ENCODE measurements at regions not wholly inside any gene's neighbourhood (a gene's known extent, or its start where the extent isn't known, plus 50 kb on each side); places are given as distances from the start of the nearest gene placed in this dataset.

GRCh38 chr5:66503203-66503789 is 92.9 kb upstream of the MAST4 start:
- DNase-seq: no peak

- no peak for DNase-seq
Measured at GRCh38 chr5:66507106-66507505, 89.1 kb upstream of the MAST4 start.

GRCh38 chr5:66511491-66511890 is 84.7 kb upstream of the MAST4 start:
- DNase-seq: no peak

- no peak for DNase-seq
Measured at GRCh38 chr5:66513130-66513529, 83.1 kb upstream of the MAST4 start.

- DNase-seq: no peak
Measured at GRCh38 chr5:66515209-66515608, 81.0 kb upstream of the MAST4 start.

GRCh38 chr5:66516550-66516949 is 79.6 kb upstream of the MAST4 start:
- no peak for DNase-seq

GRCh38 chr5:66517351-66517750 is 78.8 kb upstream of the MAST4 start:
- DNase-seq: no peak

- no peak for DNase-seq
Measured at GRCh38 chr5:66518052-66518451, 78.1 kb upstream of the MAST4 start.

GRCh38 chr5:66518753-66519152 is 77.4 kb upstream of the MAST4 start:
- DNase-seq: no peak

- DNase-seq: no peak
Measured at GRCh38 chr5:66519626-66520025, 76.6 kb upstream of the MAST4 start.

- DNase-seq: no peak
Measured at GRCh38 chr5:66520854-66521253, 75.3 kb upstream of the MAST4 start.

- DNase-seq: no peak
Measured at GRCh38 chr5:66527478-66528035, 68.6 kb upstream of the MAST4 start.

GRCh38 chr5:66529182-66529581 is 67.0 kb upstream of the MAST4 start:
- DNase-seq: no peak

GRCh38 chr5:66529704-66530103 is 66.5 kb upstream of the MAST4 start:
- no peak for DNase-seq

GRCh38 chr5:66538126-66538525 is 58.1 kb upstream of the MAST4 start:
- no peak for DNase-seq

GRCh38 chr5:66538531-66538930 is 57.7 kb upstream of the MAST4 start:
- no peak for DNase-seq

- DNase-seq: no peak
Measured at GRCh38 chr5:66540078-66540477, 56.1 kb upstream of the MAST4 start.

- no peak for DNase-seq
Measured at GRCh38 chr5:66542711-66543110, 53.5 kb upstream of the MAST4 start.
